RPMI7951 (cell line): ENCODE measurements at regions not wholly inside any gene's neighbourhood (a gene's known extent, or its start where the extent isn't known, plus 50 kb on each side); places are given as distances from the start of the nearest gene placed in this dataset.
"Not testable (repeated sequence)": the region's sequence is repeated elsewhere in the genome, so short reads cannot be mapped to it uniquely, and the experiment has no call there.

Source experiments
- DNase-seq: peaks from one replicate; pipeline ENCODE4 v3.0.0-alpha.2; 2012; ENCODE audit warnings: low read depth

- no peak for DNase-seq
Observed at GRCh38 chr2:42974169-42974720, 181.9 kb upstream of the HAAO start.

GRCh38 chr2:42973726-42974125 is 181.3 kb upstream of the HAAO start:
- DNase-seq: no peak

GRCh38 chr2:42972933-42973516 is 180.6 kb upstream of the HAAO start:
- not testable (repeated sequence) for DNase-seq

DNA sequence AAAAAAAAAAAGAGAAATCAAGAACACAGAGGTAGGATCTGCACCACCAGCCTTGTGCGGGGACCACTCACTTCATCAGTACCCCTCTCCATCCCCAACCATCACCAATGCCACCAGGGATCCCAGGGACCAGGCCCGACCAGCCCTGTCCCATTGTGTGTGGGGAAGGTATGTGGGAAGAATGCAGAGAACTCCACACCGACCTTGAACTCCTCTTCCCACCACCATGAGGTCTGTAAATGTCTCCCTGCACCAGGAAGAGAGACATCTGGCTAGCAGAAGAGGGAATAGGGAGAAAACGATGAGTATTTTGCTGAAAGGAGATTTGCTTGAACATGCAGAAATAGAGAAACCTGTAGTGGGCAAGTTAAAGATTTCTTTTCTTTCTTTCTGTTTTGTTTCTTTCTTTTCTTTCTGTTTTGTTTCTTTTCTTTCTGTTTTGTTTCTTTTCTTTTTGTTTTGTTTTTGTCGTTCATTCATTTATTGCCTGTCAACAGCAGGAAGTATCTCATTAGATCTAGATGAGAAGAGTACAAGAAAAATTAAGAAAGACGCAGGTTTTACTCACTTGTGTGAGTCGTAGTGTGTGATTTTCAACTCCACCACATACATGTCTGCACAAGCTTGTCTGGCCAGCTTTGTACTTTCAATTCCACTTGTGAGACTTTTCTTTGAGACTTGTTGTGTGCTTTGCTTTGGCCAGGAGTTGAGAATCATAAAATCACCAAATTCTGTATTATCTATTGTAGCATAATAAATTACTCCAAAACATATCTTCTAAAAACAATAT is 179.8 kb upstream of the HAAO start:
- DNase-seq: no peak

DNA sequence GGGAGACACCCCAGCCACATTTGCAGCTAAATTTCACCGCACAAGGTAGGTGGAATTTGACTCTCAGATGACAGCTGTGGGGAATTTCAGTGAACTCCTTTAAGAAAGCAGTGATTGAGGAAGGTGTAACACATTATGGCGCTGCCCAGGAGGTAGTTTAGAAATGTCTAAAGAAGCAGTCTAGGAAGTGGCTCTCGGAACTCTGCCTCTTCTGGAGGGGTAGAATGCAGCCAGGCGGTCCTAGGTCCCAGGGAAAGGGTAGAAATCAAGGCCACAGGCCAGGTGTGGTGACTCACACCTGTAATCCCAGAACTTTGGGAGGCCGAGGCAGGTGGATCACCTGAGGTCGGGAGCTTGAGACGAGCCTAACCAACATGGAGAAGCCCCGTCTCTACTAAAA is 179.0 kb upstream of the HAAO start:
- no peak for DNase-seq

DNA sequence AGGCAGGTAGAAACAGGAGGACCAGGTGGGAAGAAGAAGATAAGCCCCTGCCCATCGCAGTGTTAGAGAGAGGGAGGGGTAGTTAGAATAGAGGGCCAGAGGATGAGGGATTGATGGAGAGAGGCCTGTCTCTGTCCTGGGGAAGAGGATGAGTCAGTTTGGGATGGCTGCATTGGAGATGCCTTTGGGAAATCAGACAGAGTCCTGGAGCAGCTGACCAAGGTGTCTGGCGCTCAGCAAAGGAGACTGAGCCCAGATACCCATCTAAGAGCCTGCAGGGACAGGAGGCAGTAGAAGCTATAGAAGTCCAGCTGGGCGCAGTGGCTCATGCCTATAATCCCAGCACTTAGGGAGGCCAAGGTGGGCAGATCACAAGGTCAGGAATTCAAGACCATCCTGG is 177.8 kb upstream of the HAAO start:
- peak; percentile 74 for DNase-seq

DNA sequence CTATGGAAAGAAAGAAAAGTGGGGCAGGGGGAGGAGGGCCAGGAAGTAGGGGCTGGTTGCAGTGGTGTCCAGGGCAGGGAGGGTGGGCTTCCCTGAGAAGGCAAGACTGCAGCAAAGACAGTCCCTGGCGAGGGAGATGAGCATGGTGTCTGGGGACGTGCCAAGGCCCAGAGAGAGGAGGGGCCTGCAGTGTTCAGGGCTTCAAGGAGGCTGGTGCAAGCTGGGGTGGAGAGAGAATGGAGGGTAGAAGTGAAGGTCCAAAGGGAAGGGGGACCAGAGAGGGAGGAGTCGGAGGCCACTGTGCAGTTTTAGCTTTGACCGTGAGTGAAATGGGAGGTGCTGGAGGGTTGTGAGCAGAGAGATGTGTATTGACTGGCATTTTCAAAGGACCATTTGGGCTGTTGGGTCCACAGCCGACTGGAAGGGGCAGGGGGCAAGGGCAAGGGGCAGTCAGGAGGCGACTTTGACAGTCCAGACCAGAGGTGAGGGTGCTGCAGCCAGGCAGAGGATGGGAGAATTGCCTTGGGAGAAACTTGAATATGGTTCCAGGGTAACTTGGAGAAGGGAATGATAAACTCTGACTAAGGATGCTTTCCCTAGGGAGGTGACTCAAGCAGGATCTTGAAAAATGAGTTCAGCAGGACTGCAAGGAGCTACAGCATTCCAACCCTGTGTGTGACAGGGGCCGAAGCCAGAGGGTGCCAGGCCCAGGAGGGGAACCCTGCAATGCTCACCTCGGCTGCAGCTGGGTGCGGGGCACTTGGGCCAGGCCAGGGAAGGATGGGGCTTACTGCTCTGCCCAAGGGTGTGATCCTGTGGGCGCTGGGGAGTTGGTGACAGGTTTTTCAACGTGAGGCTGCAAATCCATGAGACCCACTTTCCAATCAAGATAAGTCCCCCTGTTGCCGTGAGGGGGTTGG is 177.1 kb upstream of the HAAO start:
- DNase-seq: peak; percentile 89

GRCh38 chr2:42967959-42968674 is 175.7 kb upstream of the HAAO start:
- DNase-seq: peak; percentile 95

GRCh38 chr2:42965910-42966309 is 173.5 kb upstream of the HAAO start:
- DNase-seq: no peak

GRCh38 chr2:42965196-42965595 is 172.8 kb upstream of the HAAO start:
- no peak for DNase-seq

DNA sequence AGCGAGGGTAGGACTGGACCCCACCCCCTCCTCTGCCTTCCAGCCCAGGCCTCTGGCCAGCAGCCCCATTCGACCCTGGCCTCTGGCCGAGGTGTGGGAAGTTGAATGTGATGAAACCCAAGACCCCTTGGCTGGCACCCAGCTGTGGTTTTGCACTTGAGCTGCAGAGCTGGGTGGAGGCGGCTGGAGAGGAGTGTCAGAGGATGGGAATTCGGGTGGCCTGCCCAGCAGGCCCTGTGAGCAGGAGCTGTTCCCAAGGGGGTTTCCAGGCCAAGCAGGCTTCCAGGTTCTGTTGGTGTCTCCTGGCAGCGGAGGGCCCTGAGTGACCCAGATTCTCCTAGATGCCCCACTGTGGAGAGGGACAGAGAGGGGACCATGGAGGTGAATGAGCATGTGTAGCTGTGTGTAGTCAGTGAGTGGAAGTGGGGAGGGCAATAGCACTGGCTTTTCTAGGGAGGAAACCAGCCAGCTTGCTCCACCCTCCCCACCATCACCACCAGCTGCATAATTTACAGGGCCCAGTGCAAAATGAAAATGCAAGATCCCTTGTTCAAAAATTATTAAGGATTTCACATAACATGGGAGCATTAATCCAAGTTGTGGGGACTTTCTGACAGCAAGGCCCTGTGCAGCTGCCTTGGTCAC is 172.2 kb upstream of the HAAO start:
- peak; percentile 97 for DNase-seq

DNA sequence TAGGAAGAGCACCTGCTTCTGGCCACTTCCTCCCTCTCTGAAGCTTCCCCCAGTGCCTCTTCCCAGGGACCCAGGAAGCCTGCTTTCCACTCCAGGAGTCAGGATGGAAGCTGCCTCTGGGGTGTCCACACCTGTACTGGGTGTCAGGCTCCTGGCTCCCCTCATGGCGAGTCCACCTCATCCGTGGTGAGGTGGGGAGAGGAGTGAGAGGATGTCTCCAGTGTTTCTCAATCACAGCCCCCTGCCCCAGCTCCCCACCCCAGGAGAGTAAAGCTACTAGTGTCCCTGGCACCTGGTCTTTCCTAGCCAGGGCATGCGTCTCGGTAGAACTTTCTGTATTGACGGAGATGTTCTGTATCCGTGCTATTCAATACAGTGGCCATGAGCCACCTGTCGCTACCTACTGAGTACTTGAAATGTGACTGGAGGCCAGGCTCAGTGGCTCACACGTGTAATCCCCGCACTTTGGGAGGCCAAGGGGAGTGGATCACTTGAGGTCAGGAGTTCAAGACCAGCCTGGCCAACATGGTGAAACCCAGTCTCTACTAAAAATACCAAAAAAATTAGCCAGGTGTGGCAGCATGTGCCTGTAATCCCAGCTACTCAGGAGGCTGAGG is 171.2 kb upstream of the HAAO start:
- no peak for DNase-seq

DNA sequence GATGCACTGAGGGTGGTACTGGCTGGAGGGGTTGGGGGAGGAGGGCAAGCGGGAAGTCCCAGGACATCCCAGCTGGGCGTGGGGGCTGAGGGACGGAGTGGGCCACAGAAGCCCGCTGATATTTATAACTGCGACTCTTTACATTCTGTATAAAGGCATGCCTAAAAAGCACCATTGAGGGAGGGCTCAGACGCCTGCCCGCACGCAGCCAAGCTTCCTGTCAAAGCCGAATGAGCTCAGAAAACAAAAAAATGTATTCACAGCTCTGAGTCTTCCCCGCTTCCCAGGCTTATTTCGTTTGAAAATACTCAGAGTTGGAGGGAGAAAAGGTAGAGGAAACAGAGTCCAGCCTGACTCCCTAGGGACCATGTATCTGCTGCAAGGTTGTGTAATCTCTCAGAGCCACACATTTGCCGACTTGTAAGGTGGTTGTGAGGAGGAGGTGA is 170.1 kb upstream of the HAAO start:
- peak; percentile 53 for DNase-seq

DNA sequence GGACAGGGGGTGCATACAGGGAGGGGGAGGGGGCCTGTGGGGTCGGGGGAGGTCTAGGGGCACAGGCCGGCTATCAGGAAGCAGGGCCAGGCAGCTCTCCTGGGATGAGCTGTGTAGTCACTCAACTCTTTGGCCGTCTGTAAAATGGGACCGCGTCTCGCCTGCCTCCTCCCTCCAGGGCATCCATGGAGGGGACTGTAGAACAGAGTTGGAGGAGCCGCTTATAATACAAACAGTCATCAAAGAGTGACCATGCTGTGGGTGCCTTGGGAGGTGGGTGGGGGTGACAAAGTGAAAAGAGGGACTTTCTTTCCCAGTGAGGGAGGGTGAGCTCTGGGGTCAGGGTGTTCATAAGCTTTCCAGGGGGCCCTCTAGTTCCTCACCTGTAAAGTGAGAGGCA is 169.6 kb upstream of the HAAO start:
- DNase-seq: no peak

DNA sequence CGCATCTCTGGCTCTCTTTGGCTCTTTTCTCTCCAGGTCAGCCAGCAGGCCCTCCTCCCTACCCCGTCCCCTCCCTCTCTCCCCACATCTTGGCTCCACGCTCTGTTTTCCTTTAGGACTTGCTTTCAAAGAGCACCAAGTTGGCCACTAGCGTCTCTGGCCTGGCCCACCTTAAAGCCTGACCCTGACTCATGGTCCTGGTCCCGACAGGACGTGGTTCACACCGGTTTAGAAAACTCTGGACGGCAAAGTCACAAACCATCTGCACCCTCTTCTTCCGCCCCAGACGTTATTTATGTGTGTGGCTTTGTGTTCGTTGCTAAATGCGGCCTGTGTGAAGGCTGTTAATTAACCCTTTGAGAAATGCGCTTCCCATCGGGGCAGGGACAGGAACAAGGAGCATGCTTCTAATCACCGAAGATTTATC is 169.0 kb upstream of the HAAO start:
- DNase-seq: peak; percentile 52

- no peak for DNase-seq
Observed at GRCh38 chr2:42960842-42961180, 168.4 kb upstream of the HAAO start.

GRCh38 chr2:42960002-42960841 is 167.8 kb upstream of the HAAO start:
- DNase-seq: no peak

DNA sequence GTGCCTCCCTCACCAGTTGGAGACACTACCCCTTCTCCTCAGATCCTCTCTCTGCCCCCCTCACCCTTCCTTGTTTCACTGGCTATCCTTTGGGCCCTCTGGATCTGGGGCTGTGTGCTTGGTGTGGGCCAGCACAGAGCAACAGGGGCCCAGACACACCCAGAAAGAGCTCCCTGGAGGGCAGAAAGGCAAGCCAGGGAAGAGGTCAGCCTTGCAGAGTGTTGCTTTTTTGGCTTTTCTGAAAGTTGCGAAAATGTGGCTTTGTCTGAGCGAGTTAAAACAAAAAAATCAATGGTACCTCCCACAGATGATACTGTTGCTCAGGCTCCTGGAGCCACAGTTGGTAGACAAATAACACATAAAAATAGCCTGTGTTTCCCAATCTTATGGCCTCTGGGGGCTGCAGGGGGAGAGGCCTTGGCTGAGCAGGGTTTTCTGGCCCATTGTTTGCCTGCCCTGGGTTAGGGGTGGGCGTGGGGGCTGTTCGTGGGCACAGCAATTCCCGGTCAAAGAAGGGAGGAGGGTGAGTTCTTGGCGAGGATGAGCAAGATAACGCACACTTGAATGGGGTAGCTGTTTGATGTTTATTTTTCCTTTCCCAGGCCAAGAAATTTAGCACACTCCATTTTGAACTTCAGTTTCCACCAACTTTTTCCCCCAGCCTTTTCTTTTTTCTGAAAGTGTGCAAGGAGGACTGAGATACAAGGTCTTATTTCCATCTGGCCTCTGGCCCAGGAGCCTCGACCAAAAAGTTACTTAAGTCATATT is 167.0 kb upstream of the HAAO start:
- peak; percentile 45 for DNase-seq

DNA sequence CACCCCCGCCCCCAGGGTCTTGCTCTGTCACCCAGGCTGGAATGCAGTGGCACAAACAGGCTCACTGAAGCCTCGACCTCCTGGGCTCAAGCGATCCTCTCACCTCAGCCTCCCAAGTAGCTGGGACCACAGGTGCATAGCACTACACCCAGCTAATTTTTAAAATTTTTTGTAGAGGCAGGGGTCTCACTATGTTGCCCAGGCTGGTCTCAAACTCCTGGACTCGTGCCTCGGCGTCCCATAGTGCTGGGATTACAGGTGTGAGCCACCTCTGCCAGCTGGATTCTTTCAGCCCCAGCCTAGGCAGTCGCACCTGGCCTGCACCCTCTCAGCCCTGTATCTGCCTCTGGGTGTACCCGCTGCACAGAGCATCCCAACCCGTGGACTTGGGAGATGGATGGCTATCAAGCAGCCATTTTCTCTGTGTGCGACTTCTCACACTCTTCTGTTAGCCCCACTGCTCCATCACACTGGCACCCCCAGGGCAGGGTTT is 166.4 kb upstream of the HAAO start:
- DNase-seq: no peak
